Activated T-cell treated with anti-CD3 and anti-CD28 coated beads, Interleukin-2, amount 50 U/mL, for 72 hours (primary cell): ENCODE measurements at regions not wholly inside any gene's neighbourhood (a gene's known extent, or its start where the extent isn't known, plus 50 kb on each side); places are given as distances from the start of the nearest gene placed in this dataset.
A peak's percentile ranks its signal among the peaks of the same experiment; 100 is the strongest.
"Not testable (repeated sequence)": the region's sequence is repeated elsewhere in the genome, so short reads cannot be mapped to it uniquely, and the experiment has no call there.

ENCODE experiments used
- ATAC-seq, 2 donors: fragments of 150-1000 bp; cut with Tn5 transposase; replicated peaks in 1 of 2; 2 replicates each; pipeline ENCODE4 v1.10.0; 2021; ENCODE audit warnings: moderate library complexity in 2 of 2, mild to moderate bottlenecking in 1 of 2
- DNase-seq, 2 donors: peaks; one replicate each; pipeline ENCODE4 v3.0.0; 2021 to 2022; ENCODE audit warnings: mixed read lengths in 1 of 2
- H3K27ac Mint-ChIP-seq: one replicate; pipeline ENCODE4 v1.8.0; 2022; ENCODE audit warnings: mild to moderate bottlenecking, moderate library complexity, mixed read lengths
- H3K27me3 Mint-ChIP-seq: one replicate; pipeline ENCODE4 v1.8.0; 2022; ENCODE audit warnings: low read depth, mixed read lengths
- H3K36me3 Mint-ChIP-seq, 2 donors: one replicate each; pipeline ENCODE4 v1.8.0; 2022; ENCODE audit warnings: mixed read lengths in 2 of 2, mild to moderate bottlenecking in 1 of 2; ENCODE audit not compliant: insufficient read depth in 2 of 2
- H3K4me1 Mint-ChIP-seq: one replicate; pipeline ENCODE4 v1.8.0; 2022; ENCODE audit warnings: low read depth, mixed read lengths
- H3K4me3 Mint-ChIP-seq, 2 donors: one replicate each; pipeline ENCODE4 v1.8.0; 2022; ENCODE audit warnings: mild to moderate bottlenecking in 2 of 2, mixed read lengths in 2 of 2, moderate library complexity in 2 of 2
- H3K9me3 Mint-ChIP-seq, 2 donors: one replicate each; pipeline ENCODE4 v1.8.0; 2022; ENCODE audit warnings: mixed read lengths in 2 of 2

DNA sequence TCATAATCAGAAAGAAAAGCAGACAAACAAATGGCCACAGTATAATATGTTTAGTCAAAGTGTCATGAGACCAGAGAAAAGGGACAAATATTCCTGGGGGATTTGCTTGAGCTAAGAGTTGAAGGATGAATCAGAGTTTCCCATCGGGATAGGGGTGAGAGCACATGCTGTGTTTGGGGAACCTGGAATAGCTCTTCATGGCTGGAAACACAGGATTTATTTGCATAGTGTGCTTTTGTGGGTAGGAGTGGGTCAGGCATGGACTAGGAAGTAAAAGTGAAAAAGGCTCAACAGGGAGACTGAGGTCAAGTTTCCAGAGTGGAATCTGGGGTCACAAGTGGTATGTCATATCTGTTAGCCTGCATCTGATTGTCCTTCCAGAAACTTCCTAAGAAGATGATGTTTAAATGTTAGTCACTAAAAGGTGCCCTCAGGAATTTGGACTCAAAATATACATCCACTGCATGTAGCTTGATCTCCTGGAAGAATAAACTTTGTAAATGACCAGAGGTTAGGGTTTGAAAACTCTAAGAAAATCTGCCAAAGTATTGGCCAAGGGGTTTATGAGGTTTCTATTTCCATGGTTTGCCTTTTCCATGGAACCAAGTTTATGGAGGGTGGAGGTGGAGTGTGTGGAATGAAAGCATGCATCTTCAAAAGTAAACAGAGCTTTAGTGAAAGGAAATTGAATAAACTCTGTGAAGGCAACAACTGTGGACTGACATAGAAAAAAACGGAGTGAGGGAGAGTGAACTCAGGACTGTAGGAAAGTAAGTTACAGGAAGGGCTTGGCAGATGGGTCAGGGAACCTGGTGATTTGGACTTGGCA is 344.6 kb downstream of the C12orf75 start:
- no peak overlapping the region for H3K27ac Mint-ChIP-seq

GRCh38 chr12:105676694-105677093 is 346.2 kb downstream of the C12orf75 start:
- no peak overlapping the region for H3K27ac Mint-ChIP-seq
- H3K4me1 Mint-ChIP-seq, result no peaks in the 10 kb centered on the region
- no peak for ATAC-seq
- no peak for DNase-seq
- peaks cover 0 to 2% of the 10 kb centered on the region in 2 donors for H3K9me3 Mint-ChIP-seq
- H3K4me3 Mint-ChIP-seq, result no peak overlapping the region
- H3K36me3 Mint-ChIP-seq, result no peaks in the 10 kb centered on the region
- H3K27me3 Mint-ChIP-seq, result no peaks in the 10 kb centered on the region

More for the DNA sequence above, 344.6 kb downstream of the C12orf75 start:
- H3K36me3 Mint-ChIP-seq, result no peaks in the 10 kb centered on the region
- H3K9me3 Mint-ChIP-seq, result peaks cover 0 to 2% of the 10 kb centered on the region in 2 donors
- H3K4me1 Mint-ChIP-seq, result no peaks in the 10 kb centered on the region
- no peak for ATAC-seq
- H3K27me3 Mint-ChIP-seq, result no peaks in the 10 kb centered on the region
- H3K4me3 Mint-ChIP-seq, result no peak overlapping the region
- DNase-seq, result no peak

DNA sequence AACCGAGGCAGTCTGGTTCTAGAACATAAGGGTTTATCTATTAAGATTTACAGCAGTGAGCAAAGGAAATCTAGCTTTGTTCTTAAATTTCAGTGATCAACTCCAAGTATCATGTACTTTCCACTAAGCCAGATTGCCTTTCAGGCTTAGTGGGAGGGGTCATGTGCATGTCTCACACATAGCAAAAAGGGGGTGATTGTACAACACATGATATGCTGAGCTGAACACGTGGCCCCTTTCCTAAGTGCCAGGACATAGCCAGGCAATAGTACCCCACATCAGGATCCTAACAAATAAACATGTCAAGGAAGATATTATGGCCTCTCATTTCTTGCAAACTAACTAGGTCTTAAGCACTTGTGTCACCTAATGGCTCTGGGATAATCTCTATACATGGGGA is 347.2 kb downstream of the C12orf75 start:
- DNase-seq, result no peak
- no peak overlapping the region for H3K27ac Mint-ChIP-seq
- H3K4me3 Mint-ChIP-seq, result no peak overlapping the region
- H3K27me3 Mint-ChIP-seq, result no peaks in the 10 kb centered on the region
- no peaks in the 10 kb centered on the region for H3K4me1 Mint-ChIP-seq
- peaks cover 0 to 2% of the 10 kb centered on the region in 2 donors for H3K9me3 Mint-ChIP-seq
- peak in 1 of 2 donors; percentile 24 for ATAC-seq
- H3K36me3 Mint-ChIP-seq, result no peaks in the 10 kb centered on the region

GRCh38 chr12:105679982-105680381 is 349.5 kb downstream of the C12orf75 start:
- H3K27me3 Mint-ChIP-seq, result no peaks in the 10 kb centered on the region

DNA sequence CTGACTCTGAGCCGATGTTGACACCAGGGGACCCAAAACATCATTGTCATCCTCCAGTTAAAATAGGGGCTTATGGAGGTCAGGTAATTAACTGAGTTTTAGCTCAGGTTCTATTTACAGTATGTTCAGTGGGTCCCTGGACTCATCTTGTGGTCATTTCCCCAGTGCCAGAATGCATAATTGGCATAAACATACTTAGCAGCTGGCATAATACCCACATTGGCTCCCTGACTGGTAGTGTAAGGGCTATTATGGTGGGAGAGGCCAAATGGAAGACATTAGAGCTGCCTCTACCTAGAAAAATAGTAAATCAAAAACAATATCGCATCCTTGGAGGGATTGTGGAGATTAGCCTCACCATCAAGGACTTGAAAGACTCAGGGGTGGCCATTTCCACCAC is 350.9 kb downstream of the C12orf75 start:
- Mint-ChIP-seq H3K27ac (no peak overlapping the region), H3K4me3 (no peak overlapping the region), H3K36me3 (no peaks in the 10 kb centered on the region), H3K9me3 (no peaks in the 10 kb centered on the region), H3K4me1 (no peaks in the 10 kb centered on the region), H3K27me3 (no peaks in the 10 kb centered on the region)
- ATAC-seq (no peak), DNase-seq (no peak)

More at GRCh38 chr12:105679982-105680381, 349.5 kb downstream of the C12orf75 start:
- ATAC-seq, result peak in 1 of 2 donors; percentile 50
- Mint-ChIP-seq H3K9me3 (no peaks in the 10 kb centered on the region), H3K36me3 (no peaks in the 10 kb centered on the region), H3K27ac (no peak overlapping the region), H3K4me3 (no peak overlapping the region), H3K4me1 (no peaks in the 10 kb centered on the region)
- no peak for DNase-seq

- not testable (repeated sequence) for H3K27ac Mint-ChIP-seq, DNase-seq, H3K9me3 Mint-ChIP-seq, H3K36me3 Mint-ChIP-seq, H3K4me1 Mint-ChIP-seq, H3K27me3 Mint-ChIP-seq, ATAC-seq, H3K4me3 Mint-ChIP-seq
Measured at GRCh38 chr12:105682821-105683220, 352.3 kb downstream of the C12orf75 start.

- H3K4me3 Mint-ChIP-seq, ATAC-seq, H3K36me3 Mint-ChIP-seq, H3K4me1 Mint-ChIP-seq, H3K9me3 Mint-ChIP-seq, H3K27ac Mint-ChIP-seq, H3K27me3 Mint-ChIP-seq, DNase-seq: not testable (repeated sequence)
Measured at GRCh38 chr12:105683836-105684235, 353.3 kb downstream of the C12orf75 start.

GRCh38 chr12:105698075-105698474 is 367.6 kb downstream of the C12orf75 start:
- H3K27ac Mint-ChIP-seq, result no peak overlapping the region
- ATAC-seq (no peak), DNase-seq (no peak)
- H3K36me3 Mint-ChIP-seq, result no peaks in the 10 kb centered on the region
- H3K9me3 Mint-ChIP-seq, result peaks cover 4 to 5% of the 10 kb centered on the region in 2 donors
- H3K4me3 Mint-ChIP-seq, result no peak overlapping the region
- no peaks in the 10 kb centered on the region for H3K4me1 Mint-ChIP-seq
- no peaks in the 10 kb centered on the region for H3K27me3 Mint-ChIP-seq

DNA sequence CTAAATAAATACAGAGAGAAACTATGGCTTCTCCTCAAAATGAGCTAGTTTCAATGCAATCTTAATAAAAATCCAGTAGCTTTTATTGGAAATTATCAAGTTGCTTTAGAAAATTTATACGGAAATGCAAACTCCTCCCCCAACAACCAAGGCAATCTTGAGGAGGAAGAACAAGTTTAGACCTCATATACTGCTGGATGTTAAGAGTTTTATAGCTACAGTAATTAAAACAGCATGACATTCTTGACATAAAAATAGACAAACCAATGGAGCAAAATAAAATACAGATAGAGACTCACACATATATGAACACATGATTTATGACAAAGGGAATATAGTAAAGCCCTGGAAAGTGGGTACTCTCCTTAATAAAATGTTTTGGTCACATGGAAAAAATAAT is 368.7 kb downstream of the C12orf75 start:
- Mint-ChIP-seq H3K27me3 (no peaks in the 10 kb centered on the region), H3K36me3 (no peaks in the 10 kb centered on the region), H3K9me3 (peaks cover 4 to 5% of the 10 kb centered on the region in 2 donors), H3K27ac (no peak overlapping the region), H3K4me1 (no peaks in the 10 kb centered on the region), H3K4me3 (no peak overlapping the region)
- DNase-seq (no peak), ATAC-seq (no peak)

DNA sequence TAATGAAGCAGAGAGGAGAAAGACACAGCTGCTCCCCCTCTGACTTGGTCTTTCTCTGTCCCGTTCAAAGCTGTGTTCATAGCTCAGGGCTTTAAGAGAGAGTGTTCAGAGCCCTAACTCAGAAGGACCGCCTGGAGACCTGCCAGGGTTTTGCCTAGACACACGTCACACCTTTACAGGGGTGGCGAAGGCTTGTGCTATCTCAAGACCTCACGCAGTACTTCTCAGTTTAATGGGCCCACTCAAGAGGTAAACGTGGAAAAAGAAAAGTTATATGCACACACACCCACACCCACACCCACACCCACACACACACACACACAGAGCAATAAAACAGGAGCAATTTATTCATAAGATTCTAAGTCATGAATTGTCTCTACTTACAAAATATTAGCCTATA is 374.3 kb downstream of the C12orf75 start:
- Mint-ChIP-seq H3K4me1 (no peaks in the 10 kb centered on the region), H3K9me3 (no peaks in the 10 kb centered on the region), H3K27me3 (no peaks in the 10 kb centered on the region)

GRCh38 chr12:105705235-105705634 is 374.7 kb downstream of the C12orf75 start:
- H3K4me3 Mint-ChIP-seq, result no peak overlapping the region
- H3K36me3 Mint-ChIP-seq, result no peaks in the 10 kb centered on the region
- H3K27me3 Mint-ChIP-seq, result no peaks in the 10 kb centered on the region
- no peak for DNase-seq
- no peak overlapping the region for H3K27ac Mint-ChIP-seq
- H3K4me1 Mint-ChIP-seq, result no peaks in the 10 kb centered on the region
- H3K9me3 Mint-ChIP-seq, result no peaks in the 10 kb centered on the region
- no peak for ATAC-seq

More for the DNA sequence above, 374.3 kb downstream of the C12orf75 start:
- ATAC-seq (no peak), DNase-seq (no peak)
- no peak overlapping the region for H3K4me3 Mint-ChIP-seq
- no peak overlapping the region for H3K27ac Mint-ChIP-seq
- no peaks in the 10 kb centered on the region for H3K36me3 Mint-ChIP-seq

DNA sequence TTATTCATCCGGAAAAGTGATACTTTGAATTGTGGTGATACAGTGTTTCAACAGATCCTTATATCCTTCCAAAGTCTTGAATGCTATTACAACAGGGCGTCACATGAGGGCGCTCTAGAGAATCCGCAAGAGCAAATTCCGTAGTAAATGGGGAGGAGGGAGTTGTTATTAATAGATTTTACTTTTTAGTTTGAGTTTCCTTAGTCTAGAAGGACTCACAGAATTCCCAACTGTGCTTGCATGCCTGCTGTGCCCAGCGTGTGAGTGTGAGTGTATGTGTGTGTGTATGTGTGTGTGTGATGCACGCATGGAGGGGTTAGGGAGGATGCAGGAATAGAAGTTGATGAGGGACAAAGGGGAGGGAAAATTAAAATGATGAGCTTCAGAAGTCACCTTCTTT is 375.3 kb downstream of the C12orf75 start:
- Mint-ChIP-seq H3K36me3 (no peaks in the 10 kb centered on the region), H3K27me3 (no peaks in the 10 kb centered on the region), H3K4me3 (no peak overlapping the region), H3K4me1 (no peaks in the 10 kb centered on the region), H3K9me3 (no peaks in the 10 kb centered on the region), H3K27ac (no peak overlapping the region)
- no peak for DNase-seq
- no peak for ATAC-seq

DNA sequence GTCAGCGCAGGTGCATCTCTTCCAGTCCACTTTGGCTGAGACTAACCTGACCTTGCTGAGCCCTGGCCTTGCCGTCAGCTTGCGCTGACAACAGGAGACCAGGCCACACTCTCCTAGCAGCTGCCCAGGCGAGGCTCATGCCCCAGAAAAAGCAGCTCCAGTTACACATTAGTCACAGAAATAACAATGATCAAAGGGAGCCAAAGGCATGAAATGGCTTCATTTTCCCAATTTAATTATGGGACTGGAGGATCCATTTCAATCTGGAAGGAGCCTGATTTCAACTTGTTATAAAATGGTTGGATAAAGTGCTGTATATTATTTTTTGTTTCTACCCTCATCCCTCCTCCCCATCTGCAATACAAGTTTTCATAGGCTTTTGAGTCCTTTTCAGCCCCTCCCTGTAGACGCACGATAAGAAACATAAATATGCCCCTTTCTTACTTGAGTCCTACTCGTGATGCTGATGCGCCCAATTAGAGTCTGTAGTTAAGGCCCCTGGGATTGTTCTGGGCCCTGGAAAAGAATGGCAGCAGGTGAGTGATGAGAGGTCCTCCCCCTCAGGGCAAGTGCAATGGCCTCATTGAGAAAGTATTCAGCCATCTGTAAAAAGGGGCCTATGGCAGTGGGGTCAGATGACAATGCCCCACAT is 376.0 kb downstream of the C12orf75 start:
- no peaks in the 10 kb centered on the region for H3K9me3 Mint-ChIP-seq
- H3K27me3 Mint-ChIP-seq, result no peaks in the 10 kb centered on the region

More for the DNA sequence above, 376.0 kb downstream of the C12orf75 start:
- Mint-ChIP-seq H3K4me3 (no peak overlapping the region), H3K27ac (no peak overlapping the region), H3K36me3 (no peaks in the 10 kb centered on the region), H3K4me1 (no peaks in the 10 kb centered on the region)
- no peak for DNase-seq
- ATAC-seq, result no peak
